Lung (tissue), 11 donors: ENCODE measurements at regions not wholly inside any gene's neighbourhood (a gene's known extent, or its start where the extent isn't known, plus 50 kb on each side); places are given as distances from the start of the nearest gene placed in this dataset.

Experiments used
- ATAC-seq: fragments of 200-7000 bp; cut with Tn5 transposase; one replicate; pipeline ENCODE4 v1.9.1; 2020; ENCODE audit warnings: moderate number of reproducible peaks; ENCODE audit not compliant: insufficient read depth, low FRiP score
- DNase-seq, 3 donors: peaks; one replicate each; pipeline ENCODE4 v3.0.0-alpha.2; 2013 to 2017
- H3K27ac ChIP-seq, 2 donors: one replicate each; pipeline ENCODE4 v1.5.1; 2013; ENCODE audit warnings: mild to moderate bottlenecking in 2 of 2, moderate library complexity in 2 of 2, control low read depth in 1 of 2, inconsistent platforms in 1 of 2, low read depth in 1 of 2, low read length in 1 of 2
- H3K27me3 ChIP-seq, 3 donors: one replicate each; pipeline ENCODE4 v1.5.1; 2013; ENCODE audit warnings: low read length in 2 of 3; ENCODE audit not compliant: control insufficient read depth in 3 of 3, insufficient read depth in 3 of 3
- H3K36me3 ChIP-seq, 4 donors: one replicate each; pipeline ENCODE4 v1.5.1; 2013; ENCODE audit warnings: low read length in 4 of 4, mild to moderate bottlenecking in 1 of 4, moderate library complexity in 1 of 4; ENCODE audit not compliant: control insufficient read depth in 4 of 4, insufficient read depth in 4 of 4
- H3K4me1 ChIP-seq, 5 donors: one replicate each; pipeline ENCODE4 v1.5.1; 2013; ENCODE audit warnings: low read length in 5 of 5, mild to moderate bottlenecking in 2 of 5, moderate library complexity in 1 of 5; ENCODE audit not compliant: control insufficient read depth in 5 of 5, insufficient read depth in 5 of 5
- H3K4me3 ChIP-seq: one replicate; pipeline ENCODE4 v1.5.1; 2013; ENCODE audit warnings: mild to moderate bottlenecking, control low read depth, moderate library complexity
- H3K9ac ChIP-seq, 2 donors: one replicate each; pipeline ENCODE4 v1.5.1; 2013; ENCODE audit warnings: low read length in 2 of 2, control low read depth in 1 of 2; ENCODE audit not compliant: insufficient read depth in 1 of 2
- H3K9me3 ChIP-seq, 4 donors: one replicate each; pipeline ENCODE4 v1.5.1; 2013; ENCODE audit warnings: low read length in 3 of 4, mild to moderate bottlenecking in 1 of 4, moderate library complexity in 1 of 4; ENCODE audit not compliant: control insufficient read depth in 4 of 4, insufficient read depth in 3 of 4
- CTCF ChIP-seq: IDR thresholded peaks from 2 replicates; pipeline ENCODE4 v1.5.1; 2012; ENCODE audit warnings: mild to moderate bottlenecking; ENCODE audit errors: control extremely low read depth, extremely low read depth
- WGBS, 2 donors: extraction: QIAGEN DNeasy Blood & Tissue Kit; methylation state at CpG; one replicate each; pipeline ENCODE4 v1.1.7; 2013; 5-methylcytosine and 5-hydroxymethylcytosine counted together
- donor health status: control.
- donor health status: control.
- donor health status: Bipolar disorder and iron deficiency.
- donor health status: healthy.
- donor health status: DM: yes; HTN: yes; CAD: no.

- no peak for ATAC-seq
- DNase-seq, result no peak
- no peak for TF ChIP-seq CTCF
- no peaks in the 10 kb centered on the region for H3K27me3 ChIP-seq
- H3K36me3 ChIP-seq, result no peaks in the 10 kb centered on the region
- WGBS, 2 donors, result 90 to 95% methylated on average over 3 of the region's 3 CpGs
- H3K9me3 ChIP-seq, result no peaks in the 10 kb centered on the region
- H3K27ac ChIP-seq, result no peak overlapping the region
- no peak overlapping the region for H3K4me3 ChIP-seq
- no peaks in the 10 kb centered on the region for H3K4me1 ChIP-seq
- H3K9ac ChIP-seq, result no peak overlapping the region
Measured at GRCh38 chr3:177881351-177881750, 654.9 kb upstream of the KCNMB2 start.

- ATAC-seq, result no peak
- Histone ChIP-seq H3K36me3 (no peaks in the 10 kb centered on the region), H3K27ac (no peak overlapping the region), H3K4me1 (no peaks in the 10 kb centered on the region), H3K27me3 (no peaks in the 10 kb centered on the region), H3K9me3 (no peaks in the 10 kb centered on the region), H3K4me3 (no peak overlapping the region), H3K9ac (no peak overlapping the region)
- TF ChIP-seq CTCF, result no peak
- 88 to 96% methylated on average over 5 of the region's 5 CpGs for WGBS, 2 donors
- no peak for DNase-seq
Measured at GRCh38 chr3:177882124-177882648, 654.0 kb upstream of the KCNMB2 start.

GRCh38 chr3:177883091-177883490, 653.1 kb upstream of the KCNMB2 start:
- H3K27ac ChIP-seq, result no peak overlapping the region
- TF ChIP-seq CTCF, result no peak
- H3K9me3 ChIP-seq, result no peaks in the 10 kb centered on the region
- 42 to 95% methylated on average over 2 of the region's 2 CpGs for WGBS, 2 donors
- no peaks in the 10 kb centered on the region for H3K4me1 ChIP-seq
- no peak overlapping the region for H3K4me3 ChIP-seq
- ATAC-seq (no peak), DNase-seq (no peak)
- no peaks in the 10 kb centered on the region for H3K27me3 ChIP-seq
- H3K9ac ChIP-seq, result no peak overlapping the region
- H3K36me3 ChIP-seq, result no peaks in the 10 kb centered on the region

GRCh38 chr3:177883957-177884356, 652.3 kb upstream of the KCNMB2 start:
- TF ChIP-seq CTCF, result no peak
- no peak overlapping the region for H3K4me3 ChIP-seq
- H3K9me3 ChIP-seq, result no peaks in the 10 kb centered on the region
- ATAC-seq (no peak), DNase-seq (no peak)
- H3K4me1 ChIP-seq, result peaks cover 0 to 2% (median 0%) of the 10 kb centered on the region in 5 donors
- no peak overlapping the region for H3K9ac ChIP-seq
- WGBS, 2 donors, result 36 to 57% methylated on average over 1 of the region's 1 CpG
- H3K27me3 ChIP-seq, result no peaks in the 10 kb centered on the region
- no peaks in the 10 kb centered on the region for H3K36me3 ChIP-seq
- no peak overlapping the region for H3K27ac ChIP-seq
